GM18858 (cell line): ENCODE measurements at regions not wholly inside any gene's neighbourhood (a gene's known extent, or its start where the extent isn't known, plus 50 kb on each side); places are given as distances from the start of the nearest gene placed in this dataset.

Experiments used
- ATAC-seq: cut with Tn5 transposase; IDR thresholded peaks from one replicate; pipeline ENCODE4 v1.9.1; 2021; ENCODE audit not compliant: unreplicated experiment

GRCh38 chr3:30069056-30069455 is 537.3 kb upstream of the TGFBR2 start:
- no peak for ATAC-seq

- no peak for ATAC-seq
These were observed 533.4 kb upstream of the TGFBR2 start for GRCh38 chr3:30073040-30073439.

- no peak for ATAC-seq
These were observed 532.8 kb upstream of the TGFBR2 start for GRCh38 chr3:30073622-30074021.

GRCh38 chr3:30075514-30075913 is 530.9 kb upstream of the TGFBR2 start:
- ATAC-seq = no peak

GRCh38 chr3:30076899-30077298 is 529.5 kb upstream of the TGFBR2 start:
- no peak for ATAC-seq

GRCh38 chr3:30077746-30078145 is 528.7 kb upstream of the TGFBR2 start:
- ATAC-seq = no peak

- ATAC-seq = no peak
These were observed 527.7 kb upstream of the TGFBR2 start for GRCh38 chr3:30078736-30079135.

GRCh38 chr3:30081904-30082303 is 524.5 kb upstream of the TGFBR2 start:
- ATAC-seq = no peak

GRCh38 chr3:30082652-30083051 is 523.7 kb upstream of the TGFBR2 start:
- ATAC-seq = no peak

- no peak for ATAC-seq
These were observed 523.1 kb upstream of the TGFBR2 start for GRCh38 chr3:30083315-30083714.

- no peak for ATAC-seq
These were observed 522.1 kb upstream of the TGFBR2 start for GRCh38 chr3:30084316-30084715.

- no peak for ATAC-seq
These were observed 521.4 kb upstream of the TGFBR2 start for GRCh38 chr3:30084971-30085403.

- ATAC-seq = no peak
These were observed 520.9 kb upstream of the TGFBR2 start for GRCh38 chr3:30085486-30085885.

- no peak for ATAC-seq
These were observed 514.7 kb upstream of the TGFBR2 start for GRCh38 chr3:30091686-30092085.

GRCh38 chr3:30097022-30097650 is 509.3 kb upstream of the TGFBR2 start:
- ATAC-seq = no peak

GRCh38 chr3:30098243-30098642 is 508.2 kb upstream of the TGFBR2 start:
- no peak for ATAC-seq

GRCh38 chr3:30098653-30099455 is 507.5 kb upstream of the TGFBR2 start:
- no peak for ATAC-seq

- no peak for ATAC-seq
These were observed 504.0 kb upstream of the TGFBR2 start for GRCh38 chr3:30102356-30102755.

GRCh38 chr3:30103186-30103585 is 503.2 kb upstream of the TGFBR2 start:
- ATAC-seq = no peak

- ATAC-seq = no peak
These were observed 498.9 kb upstream of the TGFBR2 start for GRCh38 chr3:30107531-30107930.

- ATAC-seq = no peak
These were observed 494.0 kb upstream of the TGFBR2 start for GRCh38 chr3:30112411-30112810.

- no peak for ATAC-seq
These were observed 493.4 kb upstream of the TGFBR2 start for GRCh38 chr3:30112902-30113484.
